NCI-H2196 (cell line): ENCODE measurements at regions not wholly inside any gene's neighbourhood (a gene's known extent, or its start where the extent isn't known, plus 50 kb on each side); places are given as distances from the start of the nearest gene placed in this dataset.

Experiments
- DNase-seq: peaks from one replicate; lab custom pipeline; 2025; ENCODE audit not compliant: unreplicated experiment; lab: John Stamatoyannopoulos, UW

DNA sequence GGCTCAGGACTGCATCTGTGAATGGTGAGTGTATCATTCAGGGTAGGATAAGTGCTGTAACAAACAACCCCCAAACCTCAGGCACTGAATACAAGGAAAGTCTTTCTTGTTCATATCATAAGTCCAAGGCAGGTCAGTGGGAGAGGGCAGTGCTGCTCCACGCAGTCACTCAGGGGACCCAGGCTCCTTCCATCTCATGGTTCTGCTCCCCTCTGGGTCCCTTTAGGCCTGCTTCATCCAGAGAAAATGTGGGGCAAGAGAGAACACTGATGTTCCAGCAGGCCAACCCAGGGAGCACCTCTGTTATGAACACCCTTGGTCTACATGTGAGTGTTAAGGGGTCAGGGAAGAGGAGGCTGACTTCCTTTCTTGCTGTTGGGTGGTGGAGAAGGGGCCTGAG lies 187.8 kb downstream of the CHST1 start:
- DNase-seq, result no peak

DNA sequence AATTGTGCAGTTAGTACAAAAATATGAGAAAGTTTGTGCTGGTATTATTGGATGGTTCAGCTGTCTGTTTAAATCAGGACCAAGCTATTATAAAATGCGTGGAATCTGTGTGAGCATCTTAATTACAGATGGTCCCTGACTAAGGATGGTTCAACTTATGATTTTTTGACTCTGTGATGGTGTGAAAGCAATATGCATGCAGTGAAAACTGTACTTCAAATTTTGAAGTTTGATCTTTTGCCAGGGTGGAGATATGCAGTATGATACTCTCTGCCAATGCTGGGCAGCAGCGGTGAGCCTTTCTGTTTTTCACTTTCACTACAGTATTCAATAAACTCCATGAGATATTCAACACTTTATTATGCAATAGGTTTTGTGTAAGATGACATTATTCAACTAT lies 189.3 kb downstream of the CHST1 start:
- no peak for DNase-seq

DNA sequence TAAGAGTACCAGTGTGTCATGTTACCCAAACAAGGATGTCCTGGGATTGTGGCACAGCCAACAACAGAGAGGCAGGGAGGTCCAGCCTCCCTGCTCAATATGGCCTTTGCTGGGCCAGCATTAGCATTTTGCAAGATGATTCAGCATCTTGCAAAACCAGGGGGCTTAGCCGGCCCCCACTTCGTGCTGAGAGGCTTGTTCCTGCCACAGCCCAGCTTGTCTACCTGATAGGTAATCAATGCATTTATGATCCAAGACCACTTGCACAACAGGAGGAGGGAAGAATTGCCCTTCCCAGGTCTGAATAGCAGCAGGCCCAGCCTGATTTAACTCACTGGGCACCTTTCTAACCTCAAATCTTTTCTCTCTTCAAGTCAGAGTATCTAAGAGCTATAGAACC lies 189.0 kb upstream of the SYT13 start:
- no peak for DNase-seq

DNA sequence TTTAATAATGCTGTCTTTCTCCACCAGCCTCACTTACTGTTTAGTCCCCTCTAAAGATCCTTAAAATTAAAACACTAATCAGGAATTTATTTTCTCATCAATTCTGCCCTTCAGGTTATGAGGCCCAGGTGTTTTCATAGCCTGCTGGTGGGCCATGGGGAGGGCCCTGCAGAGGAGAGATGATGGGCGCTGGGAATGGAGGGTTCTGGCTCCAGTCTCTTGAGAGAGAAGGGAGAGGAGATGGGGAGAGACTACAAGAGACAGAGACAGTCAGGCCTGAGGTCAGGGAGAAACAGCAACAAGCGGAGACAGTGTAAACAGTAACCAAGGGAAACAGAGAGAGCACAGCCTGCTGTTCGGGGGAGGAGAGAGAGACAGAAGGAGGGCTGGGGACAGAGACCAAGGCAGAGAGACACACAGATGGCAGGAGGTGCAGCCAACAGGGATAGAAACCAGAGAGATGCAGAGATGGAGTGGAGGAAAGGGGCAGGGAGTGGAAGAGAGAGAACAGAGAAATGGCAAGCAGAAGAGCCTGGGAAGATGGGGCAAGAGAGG lies 187.3 kb upstream of the SYT13 start:
- DNase-seq, result no peak

DNA sequence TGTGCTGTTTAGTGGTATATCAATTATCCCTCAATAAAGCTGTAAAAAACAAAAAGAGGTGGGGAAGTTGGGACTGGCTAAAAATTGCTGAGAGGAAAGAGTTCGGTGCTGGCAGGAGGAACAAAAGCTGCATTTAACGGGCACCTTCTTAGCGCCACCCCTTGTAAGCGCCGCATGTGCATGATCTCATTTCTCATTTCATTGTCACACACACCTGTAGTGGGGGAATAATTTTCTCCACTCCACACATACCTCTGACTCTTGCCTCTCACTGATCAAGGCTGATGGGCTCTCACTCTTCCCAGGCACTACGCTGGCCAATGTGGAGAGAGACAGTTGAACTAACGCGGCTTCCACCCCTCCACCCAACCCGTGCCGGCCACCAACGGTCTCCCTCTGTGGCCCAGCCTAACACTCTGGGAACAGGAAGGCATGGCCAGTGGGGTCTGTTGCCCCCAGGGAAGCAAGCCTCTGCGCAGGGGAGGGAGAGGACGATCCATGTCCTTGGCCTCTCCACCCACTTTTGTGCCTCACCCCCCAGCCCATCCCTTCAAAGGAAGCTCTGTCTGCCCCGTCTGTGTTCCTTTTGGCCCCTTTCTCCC lies 186.7 kb upstream of the SYT13 start:
- no peak for DNase-seq

DNA sequence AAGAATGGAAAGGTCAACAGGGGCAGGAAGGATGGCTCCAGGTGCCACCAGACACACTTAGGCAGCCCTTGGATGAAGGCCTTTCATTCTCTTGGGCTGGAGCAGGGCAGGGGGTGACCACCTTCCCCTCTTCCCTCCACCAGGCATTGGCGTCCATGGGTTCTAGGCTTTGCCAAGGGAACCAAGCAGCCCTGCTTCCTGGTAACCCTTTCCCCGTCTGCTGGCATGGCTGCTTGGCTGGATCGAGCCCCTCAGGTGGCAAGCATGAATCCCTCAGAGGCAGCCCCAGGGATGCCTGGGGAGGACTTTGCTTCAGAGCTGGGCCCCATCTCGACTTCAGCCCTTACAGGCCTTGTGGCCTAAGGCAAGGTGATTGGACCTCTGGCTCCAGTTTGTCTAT lies 185.1 kb upstream of the SYT13 start:
- DNase-seq, result no peak

DNA sequence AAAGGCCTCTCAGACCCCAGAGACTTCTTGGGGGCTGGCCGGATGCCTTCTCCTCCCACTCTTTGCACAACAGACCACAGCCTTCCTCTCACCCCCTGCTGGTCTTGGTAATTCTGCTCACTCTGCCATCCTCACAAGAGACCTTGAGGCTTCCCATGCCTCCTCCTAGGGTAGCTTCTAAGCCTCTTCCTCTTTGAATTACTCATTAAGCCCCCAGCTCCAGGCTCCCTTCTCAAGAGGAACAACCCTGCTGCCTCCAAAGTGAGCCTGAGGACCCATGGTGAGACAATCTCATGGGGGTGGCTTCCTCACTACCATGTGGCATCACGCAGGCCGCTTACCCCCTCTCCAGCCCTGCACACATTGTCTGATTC lies 184.6 kb upstream of the SYT13 start:
- DNase-seq, result no peak

DNA sequence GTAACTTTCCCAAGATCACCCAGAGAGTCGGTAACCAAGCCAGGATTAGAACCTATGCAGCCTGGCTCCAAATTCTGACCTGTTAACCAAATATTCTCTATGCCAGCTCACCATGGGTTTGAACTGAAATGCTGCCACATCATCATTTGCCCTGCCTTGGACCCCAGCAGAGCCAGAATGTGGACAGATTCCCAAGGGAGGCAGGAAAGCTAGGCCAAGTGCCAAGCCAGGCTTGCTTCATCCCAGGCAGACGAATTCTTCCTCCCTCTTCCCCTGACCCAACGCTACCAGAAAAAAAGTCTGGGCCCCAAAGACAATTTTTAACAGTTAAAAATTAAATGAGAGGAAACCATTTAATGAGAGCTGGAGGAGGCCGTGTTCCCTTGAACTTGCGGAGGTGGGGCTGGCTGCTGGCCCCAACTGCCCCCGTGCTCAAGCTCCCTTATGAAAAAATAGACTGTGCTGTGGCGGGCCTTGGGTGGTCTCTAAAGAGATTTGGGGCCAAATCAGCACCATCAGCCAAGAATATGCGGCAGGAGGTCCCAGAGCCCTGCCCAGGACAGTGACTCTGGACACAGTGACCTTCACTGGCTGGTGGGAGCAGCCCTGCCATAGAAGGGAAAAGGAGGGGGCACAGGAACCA lies 184.1 kb upstream of the SYT13 start:
- DNase-seq, result no peak

DNA sequence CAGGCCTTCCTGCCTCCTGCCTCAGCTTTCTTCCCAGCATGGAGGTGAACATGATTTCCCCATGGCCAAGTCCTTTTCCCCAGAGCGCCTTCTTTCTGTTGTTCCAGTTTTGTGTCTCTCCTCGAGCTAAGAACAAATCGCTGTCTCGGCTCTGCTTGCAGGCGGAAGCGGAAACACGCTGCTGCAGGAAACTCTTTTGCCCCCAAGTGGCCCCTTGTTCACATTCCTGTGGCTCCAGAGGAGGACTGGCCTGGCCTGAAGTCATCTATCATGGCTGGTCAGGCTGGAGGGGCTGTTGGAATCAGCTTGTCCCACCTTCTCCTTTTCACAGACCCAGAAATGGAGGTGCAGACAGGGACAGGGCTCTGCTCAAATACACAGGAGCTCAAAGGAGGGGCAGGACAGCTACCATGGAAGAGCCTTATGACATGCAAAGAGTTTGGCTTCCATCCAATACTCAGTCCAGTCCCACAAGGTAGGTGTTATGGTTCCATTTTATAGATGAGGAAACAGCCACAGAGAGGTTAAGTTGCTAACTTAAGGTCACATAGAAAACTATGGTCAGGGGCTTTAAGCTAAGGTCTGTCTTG lies 182.2 kb upstream of the SYT13 start:
- no peak for DNase-seq

DNA sequence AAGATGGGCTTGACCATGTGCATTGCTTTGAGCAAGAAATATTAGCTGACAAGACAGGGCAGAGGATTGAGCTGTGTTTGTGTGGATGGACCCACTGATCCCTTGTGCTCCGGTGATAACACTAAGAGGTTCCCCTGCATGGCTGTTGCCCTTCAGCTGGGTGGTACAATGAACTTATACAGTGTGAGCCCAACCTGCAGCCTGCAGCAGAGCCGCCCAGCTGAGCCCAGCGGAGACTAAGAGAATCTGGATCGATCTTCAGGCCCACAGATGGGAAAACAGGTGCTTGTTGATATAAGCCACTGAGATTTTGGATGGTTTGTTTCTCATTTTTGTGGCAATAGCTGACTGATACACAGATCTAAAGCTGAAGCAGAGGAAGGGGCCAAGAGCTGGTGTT lies 177.4 kb upstream of the SYT13 start:
- DNase-seq, result no peak

DNA sequence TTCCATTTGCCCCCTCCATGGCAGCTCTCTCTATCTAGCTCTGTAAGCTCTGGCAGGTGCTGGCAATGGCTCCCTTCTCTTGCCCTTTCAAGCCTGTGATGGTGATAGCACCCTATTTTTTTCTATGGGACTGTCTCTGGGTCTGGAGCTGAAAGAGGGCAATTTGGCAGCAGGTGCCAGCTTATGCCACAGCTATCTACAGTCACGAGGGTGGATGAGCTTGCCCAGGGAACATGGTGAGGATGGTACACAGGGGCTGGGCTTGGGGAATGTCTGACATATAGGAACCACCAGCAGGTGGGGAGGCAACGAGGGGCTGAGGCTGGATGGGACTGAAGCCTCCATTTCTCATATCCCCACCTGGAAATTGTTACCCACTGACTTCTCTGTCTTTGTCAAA lies 175.4 kb upstream of the SYT13 start:
- no peak for DNase-seq

DNA sequence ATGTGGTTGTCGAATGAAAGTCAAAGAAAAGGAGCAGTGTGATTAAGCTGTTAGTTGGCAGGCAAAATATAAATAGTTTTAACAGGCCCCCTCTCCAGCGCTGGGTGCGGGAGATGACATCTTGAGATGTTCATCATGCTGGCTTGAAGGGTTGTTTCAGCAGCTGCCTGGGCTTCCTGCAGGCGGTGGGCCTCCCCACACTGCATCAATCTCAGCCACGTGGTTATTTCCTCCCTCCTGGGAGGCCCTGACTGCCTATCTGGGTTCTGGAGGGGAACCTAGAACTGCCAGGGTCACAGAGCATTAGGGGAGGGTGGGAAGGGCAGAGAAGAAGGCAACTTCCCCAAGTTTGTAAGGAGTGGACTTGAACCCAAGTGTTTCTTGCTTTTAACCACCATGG lies 173.3 kb upstream of the SYT13 start:
- no peak for DNase-seq

DNA sequence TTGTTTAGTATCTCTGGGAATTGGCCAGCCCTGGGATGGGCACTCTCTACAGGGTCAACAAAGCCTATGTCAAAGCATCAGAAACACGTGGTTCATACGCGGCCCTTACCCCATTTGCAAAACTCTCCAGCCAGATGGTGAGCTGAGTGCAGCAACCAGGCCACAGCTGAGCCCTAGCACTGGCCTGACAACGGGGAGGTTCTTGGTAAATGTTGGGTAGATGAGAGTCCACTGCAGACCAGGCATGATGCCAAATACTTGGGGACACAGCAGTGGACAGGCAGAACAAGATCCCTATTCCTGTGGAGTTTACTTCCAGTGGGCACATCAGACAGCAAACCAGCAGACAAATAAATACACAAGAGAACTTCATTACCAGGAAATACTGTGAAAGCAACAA lies 172.1 kb upstream of the SYT13 start:
- DNase-seq, result no peak

DNA sequence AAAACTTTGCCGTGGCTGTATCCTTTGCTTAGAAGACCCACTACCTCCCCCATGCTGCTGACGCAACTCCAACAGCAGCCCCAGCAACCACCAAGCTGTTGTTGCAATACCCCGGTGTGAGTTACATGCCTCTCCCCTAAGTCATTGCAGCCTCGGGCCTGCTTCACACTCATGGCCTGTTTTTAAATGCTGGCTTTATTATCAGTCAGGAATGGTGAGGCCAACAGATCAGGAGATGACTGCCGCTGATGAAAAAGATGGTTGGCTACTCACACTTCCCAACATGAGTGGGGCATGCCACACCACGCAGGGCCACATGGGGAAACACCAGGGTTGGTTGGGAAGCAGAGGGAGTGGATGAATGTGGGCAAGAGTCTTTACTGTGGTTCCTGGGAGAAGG lies 171.5 kb upstream of the SYT13 start:
- no peak for DNase-seq

DNA sequence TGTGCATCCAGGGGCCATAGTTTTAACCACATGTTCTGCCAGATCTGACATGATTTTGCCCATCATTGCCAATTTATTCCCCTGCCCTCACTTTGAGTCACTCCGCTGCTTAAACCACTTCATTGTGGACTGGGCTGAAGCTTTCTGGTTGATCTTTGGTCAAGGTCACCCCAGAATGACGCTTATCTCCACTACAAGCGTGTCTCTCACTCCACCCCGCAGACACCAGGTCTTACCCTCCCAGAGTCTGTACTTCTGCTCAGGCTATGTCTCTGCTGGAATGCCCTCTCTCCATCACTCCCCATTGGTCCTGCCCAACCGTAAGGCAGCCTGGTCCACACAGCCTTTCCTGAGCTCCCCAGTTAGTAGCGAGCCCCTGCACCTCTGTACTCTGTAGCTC lies 170.5 kb upstream of the SYT13 start:
- DNase-seq, result no peak

DNA sequence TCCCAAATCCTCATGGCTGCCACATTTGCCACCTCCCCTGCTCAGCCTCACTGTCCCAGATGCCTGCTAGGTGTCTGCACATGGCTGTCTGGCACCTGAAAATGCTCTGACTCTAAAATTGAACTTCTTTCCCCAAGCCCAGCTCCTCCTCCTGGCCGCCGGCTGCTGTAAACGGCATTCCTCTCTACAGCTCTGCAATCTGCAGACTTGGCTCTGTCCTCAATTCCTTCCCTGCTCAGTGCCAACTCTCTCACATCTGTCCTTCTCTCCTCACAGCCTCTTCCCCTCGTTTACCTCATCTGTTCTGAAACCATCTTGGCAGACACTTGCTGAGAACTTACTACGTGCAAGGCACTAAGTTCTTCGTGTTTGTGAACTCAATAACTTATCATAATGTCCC lies 169.4 kb upstream of the SYT13 start:
- no peak for DNase-seq

DNA sequence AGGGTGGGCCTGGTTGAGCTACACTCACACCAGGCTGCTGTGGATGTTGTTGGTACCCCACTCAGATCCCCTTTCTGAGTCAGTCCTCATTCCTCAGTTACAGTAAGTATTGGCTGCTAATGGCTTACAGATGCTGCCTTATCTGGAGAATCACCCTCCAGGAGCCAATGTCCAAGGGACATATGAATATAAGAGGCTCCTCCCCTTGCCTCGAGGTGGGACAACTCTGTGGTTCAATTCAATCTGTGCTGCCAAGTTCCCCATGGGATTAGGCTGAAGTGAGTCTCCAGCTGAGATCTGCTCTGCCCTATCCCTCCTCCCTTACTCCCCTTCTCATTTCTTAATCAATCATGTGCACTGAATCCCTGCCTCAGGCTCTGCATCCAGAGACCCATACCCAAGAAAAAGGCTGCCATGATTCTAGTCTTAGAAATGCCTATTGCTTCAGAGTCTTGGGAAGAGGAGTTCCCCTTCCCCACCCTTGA lies 168.8 kb upstream of the SYT13 start:
- DNase-seq, result no peak

DNA sequence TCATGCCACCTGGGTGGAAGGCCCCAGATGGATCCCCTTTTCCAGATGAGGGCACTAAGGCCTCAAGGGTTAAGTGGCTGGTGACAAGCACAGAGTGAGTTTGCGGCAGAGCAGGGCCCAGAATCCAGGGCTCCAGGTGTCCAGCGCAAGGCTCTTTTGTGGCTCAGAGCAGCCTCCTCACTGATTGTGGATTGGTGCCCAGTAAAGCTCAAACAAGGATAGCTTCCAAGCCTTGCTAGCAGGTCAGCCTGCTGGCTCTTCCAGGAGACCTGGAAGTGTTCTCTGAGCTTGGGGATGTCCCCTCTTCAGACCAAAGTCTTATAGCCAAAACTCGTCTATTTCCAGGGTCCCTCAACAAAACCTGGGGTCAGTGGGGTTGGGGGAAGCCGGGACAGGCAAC lies 167.6 kb upstream of the SYT13 start:
- no peak for DNase-seq

DNA sequence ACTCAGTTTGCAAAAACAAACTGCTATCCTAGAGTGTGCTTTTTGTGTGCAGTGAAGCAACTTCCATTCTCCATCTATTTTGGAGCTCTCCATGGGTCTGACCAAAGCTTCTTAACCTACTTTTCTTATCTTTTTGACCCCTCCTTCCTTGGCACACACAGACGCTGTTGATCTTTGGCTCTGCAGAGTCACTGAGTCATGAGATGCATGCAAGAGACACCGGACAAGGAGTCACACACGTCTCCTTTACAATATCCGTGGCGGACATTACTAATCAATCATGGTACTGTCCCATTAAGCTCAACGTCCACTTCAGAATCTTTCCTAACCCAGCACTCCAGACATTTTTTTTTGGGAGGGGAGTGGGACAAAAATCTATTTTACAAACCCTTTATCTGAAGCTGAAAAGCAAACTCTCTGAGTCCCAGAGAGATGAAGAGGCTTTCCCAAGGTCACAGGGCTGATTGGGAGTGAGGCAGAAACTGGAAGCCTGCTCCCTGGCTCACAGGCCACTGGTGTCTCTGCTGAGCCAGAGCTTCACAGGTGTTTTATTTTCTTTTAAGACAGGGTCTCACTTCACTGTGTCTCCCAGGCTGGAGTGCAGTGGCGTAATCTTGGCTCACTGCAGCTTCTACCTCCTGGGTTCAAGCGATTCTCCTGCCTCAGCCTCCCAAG lies 165.8 kb upstream of the SYT13 start:
- no peak for DNase-seq

DNA sequence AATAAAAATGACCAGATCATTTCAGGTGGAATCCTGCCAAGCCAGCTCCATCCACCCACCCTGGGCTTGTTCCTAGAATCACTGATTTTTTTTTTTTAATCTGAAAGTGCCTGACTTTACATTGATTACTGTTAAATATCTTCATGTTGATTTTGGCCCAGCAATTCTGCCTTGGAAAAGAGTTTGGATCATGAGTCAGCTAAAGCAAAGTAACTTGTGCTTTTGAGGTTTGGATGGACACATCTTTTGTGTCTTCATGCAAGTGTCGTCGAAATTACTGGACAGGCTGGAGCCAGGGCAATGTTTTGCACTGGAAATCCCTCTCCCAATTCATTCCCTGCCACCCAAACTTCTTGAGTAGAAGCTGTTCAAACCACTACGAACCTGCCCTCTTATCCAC lies 164.0 kb upstream of the SYT13 start:
- no peak for DNase-seq

DNA sequence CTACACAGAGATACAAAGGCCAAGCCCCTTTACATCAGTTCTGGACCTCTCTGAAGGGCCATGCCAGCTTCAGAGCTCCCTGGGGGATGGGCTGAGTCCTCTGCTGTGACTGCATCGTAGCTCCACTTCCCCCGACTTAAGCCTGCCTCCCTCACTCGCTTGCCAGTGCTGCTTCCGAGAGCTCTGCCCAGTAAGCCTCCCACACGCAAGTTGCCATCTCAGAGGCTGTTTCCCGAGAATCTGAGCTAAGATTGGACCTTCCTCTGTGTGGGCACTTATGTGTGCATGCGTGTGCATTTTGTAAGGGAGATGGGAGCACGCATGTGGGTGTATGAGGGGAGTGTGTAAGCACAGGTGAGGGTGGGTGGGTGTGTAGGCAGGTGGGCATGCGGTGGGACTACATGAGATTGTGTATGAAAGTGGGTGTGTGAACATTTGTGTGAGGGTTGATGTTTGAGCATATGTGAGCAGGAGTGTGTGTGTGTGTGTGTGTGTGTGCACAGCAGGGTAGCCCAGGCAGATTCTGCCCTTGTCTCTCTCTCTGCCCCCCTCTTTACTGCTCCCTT lies 163.0 kb upstream of the SYT13 start:
- no peak for DNase-seq

DNA sequence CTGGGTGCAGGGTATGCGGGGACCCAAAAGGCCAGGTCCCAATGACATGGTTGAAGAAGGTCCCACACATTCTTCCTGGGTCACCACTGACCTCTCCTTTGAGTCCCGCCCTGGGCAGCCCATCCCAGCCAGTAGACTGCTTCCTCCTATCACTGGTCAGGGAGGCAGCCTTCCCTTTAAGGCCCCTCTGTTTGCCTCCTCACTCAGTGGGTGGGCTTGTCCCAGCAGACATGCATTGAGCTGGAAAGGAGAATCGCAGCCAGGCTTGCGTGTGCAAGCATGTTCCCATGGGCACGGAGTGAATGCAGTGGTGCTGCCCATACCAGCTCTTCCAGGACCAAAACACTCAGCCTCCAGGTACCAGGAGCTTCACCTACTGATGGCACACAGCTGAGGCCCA lies 162.4 kb upstream of the SYT13 start:
- DNase-seq, result no peak
